ENCODE measurements at regions not wholly inside any gene's neighbourhood (a gene's known extent, or its start where the extent isn't known, plus 50 kb on each side); places are given as distances from the start of the nearest gene placed in this dataset.

GRCh38 chr2:5410991-5411700 is 281.0 kb upstream of the SOX11 start:
- TF ChIP-seq ZNF792 (tag by site-specific recombination; IDR thresholded peaks at IDR 0.05), result no peak
- no peak for TF ChIP-seq RBAK (tag by site-specific recombination; IDR thresholded peaks at IDR 0.05)
- TF ChIP-seq ZNF404 (tag by site-specific recombination; IDR thresholded peaks at IDR 0.05), result no peak
- no peak for TF ChIP-seq PRDM6 (tag by site-specific recombination; IDR thresholded peaks at IDR 0.05)
- TF ChIP-seq ZNF221 (tag by site-specific recombination; IDR thresholded peaks at IDR 0.05; ENCODE audit: borderline replicate concordance), result no peak
- TF ChIP-seq, protein P1, sequence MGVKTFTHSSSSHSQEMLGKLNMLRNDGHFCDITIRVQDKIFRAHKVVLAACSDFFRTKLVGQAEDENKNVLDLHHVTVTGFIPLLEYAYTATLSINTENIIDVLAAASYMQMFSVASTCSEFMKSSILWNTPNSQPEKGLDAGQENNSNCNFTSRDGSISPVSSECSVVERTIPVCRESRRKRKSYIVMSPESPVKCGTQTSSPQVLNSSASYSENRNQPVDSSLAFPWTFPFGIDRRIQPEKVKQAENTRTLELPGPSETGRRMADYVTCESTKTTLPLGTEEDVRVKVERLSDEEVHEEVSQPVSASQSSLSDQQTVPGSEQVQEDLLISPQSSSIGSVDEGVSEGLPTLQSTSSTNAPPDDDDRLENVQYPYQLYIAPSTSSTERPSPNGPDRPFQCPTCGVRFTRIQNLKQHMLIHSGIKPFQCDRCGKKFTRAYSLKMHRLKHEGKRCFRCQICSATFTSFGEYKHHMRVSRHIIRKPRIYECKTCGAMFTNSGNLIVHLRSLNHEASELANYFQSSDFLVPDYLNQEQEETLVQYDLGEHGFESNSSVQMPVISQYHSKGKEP (tag by site-specific recombination; IDR thresholded peaks at IDR 0.05), result no peak
- no peak for TF ChIP-seq ZNF518A (tag by site-specific recombination; conservative IDR thresholded peaks at IDR 0.05; ENCODE audit: low read depth)
- no peak for TF ChIP-seq ZNF548 (tag by site-specific recombination; IDR thresholded peaks at IDR 0.05)
- ChIA-PET CTCF (interaction anchor here (1.1 kb wide), 1 partner anchor 16 kb away, joined by 3 read pairs; no protein-coding TSS in a partner anchor), POLR2A (no interaction called here)
- Histone ChIP-seq H3K9me3 (ENCODE audit: control insufficient read depth, insufficient read depth, low read depth, low read length) (no peaks in the 10 kb centered on the region), H3K36me3 (ENCODE audit: control insufficient read depth in 2 of 2, insufficient read depth in 1 of 2, low read length in 2 of 2) (no peaks in the 10 kb centered on the region), H3K4me1 (ENCODE audit: control insufficient read depth, insufficient read depth, low read length) (no peaks in the 10 kb centered on the region), H3K4me3 (ENCODE audit: low read depth, low read length) (no peak overlapping the region), H3K27ac (ENCODE audit: extremely low read depth, low read depth, low read length) (no peak overlapping the region)

GRCh38 chr2:5412001-5412400 is 280.2 kb upstream of the SOX11 start:
- POLR2A ChIA-PET, result no interaction called here
- no peaks in the 10 kb centered on the region for H3K36me3 ChIP-seq (ENCODE audit: control insufficient read depth in 2 of 2, insufficient read depth in 1 of 2, low read length in 2 of 2)
- CTCF ChIA-PET, result no interaction called here
- no peaks in the 10 kb centered on the region for H3K9me3 ChIP-seq (ENCODE audit: control insufficient read depth, insufficient read depth, low read depth, low read length)
- H3K4me3 ChIP-seq (ENCODE audit: low read depth, low read length), result no peak overlapping the region
- no peak overlapping the region for H3K27ac ChIP-seq (ENCODE audit: extremely low read depth, low read depth, low read length)
- no peaks in the 10 kb centered on the region for H3K4me1 ChIP-seq (ENCODE audit: control insufficient read depth, insufficient read depth, low read length)
- TF ChIP-seq ATF2 (tag by site-specific recombination; IDR thresholded peaks at IDR 0.05; ENCODE audit: low read depth), result no peak
- no peak for TF ChIP-seq ZBTB21 (tag by site-specific recombination; IDR thresholded peaks at IDR 0.05)
- no peak for TF ChIP-seq OVOL3 (tag by site-specific recombination; IDR thresholded peaks at IDR 0.05)
- no peak for TF ChIP-seq ZNF366 (tag by site-specific recombination; conservative IDR thresholded peaks at IDR 0.05)
- no peak for TF ChIP-seq KLF8 (tag by site-specific recombination; IDR thresholded peaks at IDR 0.05)
- no peak for TF ChIP-seq KLF7 (tag by site-specific recombination; IDR thresholded peaks at IDR 0.05; ENCODE audit: borderline replicate concordance)
- no peak for TF ChIP-seq ZNF514 (tag by site-specific recombination; IDR thresholded peaks at IDR 0.05)
- TF ChIP-seq ZNF311 (tag by site-specific recombination; IDR thresholded peaks at IDR 0.05; ENCODE audit: borderline replicate concordance), result no peak
- TF ChIP-seq ZNF639 (tag by site-specific recombination; IDR thresholded peaks at IDR 0.05), result no peak
- no peak for TF ChIP-seq ZNF596 (tag by site-specific recombination; IDR thresholded peaks at IDR 0.05)
- TF ChIP-seq, protein P2, sequence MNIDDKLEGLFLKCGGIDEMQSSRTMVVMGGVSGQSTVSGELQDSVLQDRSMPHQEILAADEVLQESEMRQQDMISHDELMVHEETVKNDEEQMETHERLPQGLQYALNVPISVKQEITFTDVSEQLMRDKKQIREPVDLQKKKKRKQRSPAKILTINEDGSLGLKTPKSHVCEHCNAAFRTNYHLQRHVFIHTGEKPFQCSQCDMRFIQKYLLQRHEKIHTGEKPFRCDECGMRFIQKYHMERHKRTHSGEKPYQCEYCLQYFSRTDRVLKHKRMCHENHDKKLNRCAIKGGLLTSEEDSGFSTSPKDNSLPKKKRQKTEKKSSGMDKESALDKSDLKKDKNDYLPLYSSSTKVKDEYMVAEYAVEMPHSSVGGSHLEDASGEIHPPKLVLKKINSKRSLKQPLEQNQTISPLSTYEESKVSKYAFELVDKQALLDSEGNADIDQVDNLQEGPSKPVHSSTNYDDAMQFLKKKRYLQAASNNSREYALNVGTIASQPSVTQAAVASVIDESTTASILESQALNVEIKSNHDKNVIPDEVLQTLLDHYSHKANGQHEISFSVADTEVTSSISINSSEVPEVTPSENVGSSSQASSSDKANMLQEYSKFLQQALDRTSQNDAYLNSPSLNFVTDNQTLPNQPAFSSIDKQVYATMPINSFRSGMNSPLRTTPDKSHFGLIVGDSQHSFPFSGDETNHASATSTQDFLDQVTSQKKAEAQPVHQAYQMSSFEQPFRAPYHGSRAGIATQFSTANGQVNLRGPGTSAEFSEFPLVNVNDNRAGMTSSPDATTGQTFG (tag by site-specific recombination; IDR thresholded peaks at IDR 0.05; ENCODE audit: borderline replicate concordance), result no peak
- TF ChIP-seq MEIS1 (CRISPR knock-in tag; IDR thresholded peaks at IDR 0.05; ENCODE audit: borderline replicate concordance), result no peak
- no peak for TF ChIP-seq ZNF112 (tag by site-specific recombination; IDR thresholded peaks at IDR 0.05)
